H9 (cell line): ENCODE measurements at regions not wholly inside any gene's neighbourhood (a gene's known extent, or its start where the extent isn't known, plus 50 kb on each side); places are given as distances from the start of the nearest gene placed in this dataset.

Experiments
- DNase-seq: peaks from one replicate; pipeline ENCODE4 v3.0.0-alpha.2; 2017
- H2AFZ ChIP-seq: one replicate; pipeline ENCODE4 v1.6.1; 2013; ENCODE audit warnings: mild to moderate bottlenecking, low read length, control low read depth, moderate library complexity
- H2AK5ac ChIP-seq: 2 replicates; pipeline ENCODE4 v1.6.1; 2013; ENCODE audit warnings: low read length, control low read depth, mixed read lengths; ENCODE audit not compliant: insufficient read length
- H2BK120ac ChIP-seq: one replicate; pipeline ENCODE4 v1.6.1; 2013; ENCODE audit warnings: low read depth, mild to moderate bottlenecking, low read length, control low read depth, inconsistent platforms; ENCODE audit not compliant: poor library complexity, severe bottlenecking
- H2BK12ac ChIP-seq: 2 replicates; pipeline ENCODE4 v1.6.1; 2013; ENCODE audit warnings: low read length, control low read depth, mixed read lengths, low read depth; ENCODE audit not compliant: insufficient read length
- H2BK15ac ChIP-seq: 2 replicates; pipeline ENCODE4 v1.6.1; 2013; ENCODE audit warnings: low read depth, low read length, control low read depth
- H2BK20ac ChIP-seq: one replicate; pipeline ENCODE4 v1.6.1; 2013; ENCODE audit warnings: low read depth, mild to moderate bottlenecking, low read length, control low read depth, inconsistent platforms; ENCODE audit not compliant: poor library complexity, severe bottlenecking
- H2BK5ac ChIP-seq: 2 replicates; pipeline ENCODE4 v1.6.1; 2013; ENCODE audit warnings: low read length, control low read depth, mixed read lengths; ENCODE audit not compliant: insufficient read length
- H3K14ac ChIP-seq: 2 replicates; pipeline ENCODE4 v1.6.1; 2013; ENCODE audit warnings: low read length, control low read depth; ENCODE audit not compliant: insufficient read depth
- H3K18ac ChIP-seq: 2 replicates; pipeline ENCODE4 v1.6.1; 2013; ENCODE audit warnings: low read depth, mild to moderate bottlenecking, mixed read lengths, low read length, control low read depth; ENCODE audit not compliant: insufficient read length
- H3K23ac ChIP-seq: 2 replicates; pipeline ENCODE4 v1.6.1; 2013; ENCODE audit warnings: low read length, control low read depth, mixed read lengths, low read depth; ENCODE audit not compliant: insufficient read length
- H3K23me2 ChIP-seq: 2 replicates; pipeline ENCODE4 v1.6.1; 2013; ENCODE audit warnings: low read depth, mild to moderate bottlenecking, mixed read lengths, low read length, control low read depth; ENCODE audit not compliant: insufficient read length, poor library complexity, severe bottlenecking
- H3K27ac ChIP-seq: 2 replicates; pipeline ENCODE4 v1.5.1; 2013; ENCODE audit warnings: low read length, control low read depth, mixed read lengths, low read depth; ENCODE audit not compliant: insufficient read length
- H3K27me3 ChIP-seq: 2 replicates; pipeline ENCODE4 v1.6.1; 2013; ENCODE audit warnings: low read length, control low read depth, inconsistent platforms; ENCODE audit not compliant: insufficient read depth
- H3K4ac ChIP-seq: 2 replicates; pipeline ENCODE4 v1.6.1; 2013; ENCODE audit warnings: low read depth, mild to moderate bottlenecking, control low read depth, inconsistent platforms, low read length, moderate library complexity
- H3K4me1 ChIP-seq: 2 replicates; pipeline ENCODE4 v1.6.1; 2013; ENCODE audit warnings: low read length, control low read depth, inconsistent platforms; ENCODE audit not compliant: insufficient read depth
- H3K4me2 ChIP-seq: 2 replicates; pipeline ENCODE4 v1.6.1; 2013; ENCODE audit warnings: low read length, control low read depth, mixed read lengths; ENCODE audit not compliant: insufficient read length, insufficient read depth
- H3K56ac ChIP-seq: 2 replicates; pipeline ENCODE4 v1.6.1; 2013; ENCODE audit warnings: low read depth, mild to moderate bottlenecking, mixed read lengths, low read length, control low read depth; ENCODE audit not compliant: insufficient read length
- H3K79me1 ChIP-seq: 2 replicates; pipeline ENCODE4 v1.6.1; 2013; ENCODE audit warnings: low read depth, mild to moderate bottlenecking, moderate library complexity, low read length, control low read depth, inconsistent platforms; ENCODE audit not compliant: insufficient read depth, poor library complexity, severe bottlenecking
- H3K79me2 ChIP-seq: 2 replicates; pipeline ENCODE4 v1.6.1; 2013; ENCODE audit warnings: low read length, control low read depth, inconsistent platforms; ENCODE audit not compliant: insufficient read depth
- H3K9ac ChIP-seq: 2 replicates; pipeline ENCODE4 v1.6.1; 2013; ENCODE audit warnings: low read length, control low read depth, mixed read lengths; ENCODE audit not compliant: insufficient read length; ENCODE audit errors: extremely low read depth
- H3K9me3 ChIP-seq: one replicate; pipeline ENCODE4 v1.6.1; 2013; ENCODE audit warnings: low read depth, low read length, inconsistent platforms; ENCODE audit not compliant: control insufficient read depth
- H3T11ph ChIP-seq: one replicate; pipeline ENCODE4 v1.6.1; 2013; ENCODE audit warnings: mild to moderate bottlenecking, low read length, control low read depth, inconsistent platforms
- H4K20me1 ChIP-seq: one replicate; pipeline ENCODE4 v1.6.1; 2013; ENCODE audit not compliant: control insufficient read depth, insufficient read length, insufficient read depth
- H4K5ac ChIP-seq: 2 replicates; pipeline ENCODE4 v1.6.1; 2013; ENCODE audit warnings: low read depth, mild to moderate bottlenecking, mixed read lengths, low read length, control low read depth; ENCODE audit not compliant: insufficient read length
- H4K8ac ChIP-seq: replicated peaks from 2 replicates; pipeline ENCODE4 v1.6.1; 2013; ENCODE audit warnings: low read length, control low read depth, mixed read lengths, low read depth; ENCODE audit not compliant: insufficient read length
- H4K91ac ChIP-seq: 2 replicates; pipeline ENCODE4 v1.6.1; 2013; ENCODE audit warnings: low read depth, mild to moderate bottlenecking, moderate library complexity, mixed read lengths, low read length, control low read depth; ENCODE audit not compliant: insufficient read length
- H3K27ac Mint-ChIP-seq, 3 experiments: 2 replicates in 2 of 3; 3 replicates in 1 of 3; pipeline ENCODE4 v1.8.0; 2020 to 2021; ENCODE audit warnings: mixed read lengths in 3 of 3, mild to moderate bottlenecking in 1 of 3, moderate library complexity in 1 of 3
- H3K27me3 Mint-ChIP-seq: 2 replicates; pipeline ENCODE4 v1.8.0; 2021; ENCODE audit warnings: low read depth, mild to moderate bottlenecking, moderate library complexity, mixed read lengths
- H3K36me3 Mint-ChIP-seq, 3 experiments: 2 replicates in 2 of 3; 3 replicates in 1 of 3; pipeline ENCODE4 v1.8.0; 2020 to 2021; ENCODE audit warnings: low read depth in 3 of 3, mixed read lengths in 3 of 3; ENCODE audit not compliant: insufficient read depth in 1 of 3
- H3K4me1 Mint-ChIP-seq, 2 experiments: 2 replicates each; pipeline ENCODE4 v1.8.0; 2020; ENCODE audit warnings: mixed read lengths in 2 of 2
- H3K4me3 Mint-ChIP-seq, 2 experiments: 2 replicates in 1 of 2; 3 replicates in 1 of 2; pipeline ENCODE4 v1.8.0; 2020 to 2021; ENCODE audit warnings: mild to moderate bottlenecking in 2 of 2, mixed read lengths in 2 of 2, moderate library complexity in 1 of 2
- H3K9me3 Mint-ChIP-seq, 2 experiments: 2 replicates in 1 of 2; 3 replicates in 1 of 2; pipeline ENCODE4 v1.8.0; 2020; ENCODE audit warnings: mild to moderate bottlenecking in 2 of 2, mixed read lengths in 2 of 2, moderate library complexity in 1 of 2
- CTCF ChIP-seq: fragments of 200-600 bp; sonication (generic); conservative IDR thresholded peaks from 3 replicates; pipeline ENCODE4 v1.8.0; 2021; ENCODE audit warnings: antibody characterized with exemption, mild to moderate bottlenecking
- WGBS: extraction: QIAGEN DNeasy Blood & Tissue Kit; methylation state at CpG from one replicate; pipeline ENCODE4 v1.1.7; 2013; ENCODE audit warnings: missing lambda C conversion rate, low lambda C conversion rate, mixed read lengths; ENCODE audit not compliant: insufficient read length; ENCODE audit errors: extremely low coverage; 5-methylcytosine and 5-hydroxymethylcytosine counted together

DNA sequence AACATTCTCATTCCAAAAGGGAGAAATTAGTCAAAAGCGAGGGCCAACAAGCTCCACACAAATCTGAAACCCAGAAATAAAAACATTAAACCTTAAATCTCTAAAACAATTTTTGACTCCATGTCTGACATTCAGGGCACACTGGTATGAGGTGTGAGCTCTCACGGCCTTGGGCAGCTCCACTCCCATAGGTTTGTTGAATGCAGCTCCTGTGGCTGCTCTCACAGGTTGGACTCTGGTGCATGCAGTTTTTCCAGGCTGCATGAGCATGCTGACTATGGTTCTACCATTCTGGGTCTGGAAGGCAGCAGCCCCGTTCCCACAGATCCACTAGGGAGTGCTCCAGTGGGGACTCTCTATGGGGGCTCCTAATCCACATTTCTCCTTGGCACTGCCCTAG, 887.1 kb upstream of the GHITM start:
- Histone ChIP-seq H4K5ac (no peak overlapping the region), H4K91ac (no peak overlapping the region), H2BK120ac (no peak overlapping the region), H3K4me1 (no peaks in the 10 kb centered on the region), H3K27ac (no peak overlapping the region), H3K9ac (no peak overlapping the region), H3K18ac (no peak overlapping the region), H3K14ac (no peak overlapping the region), H2AFZ (no peak overlapping the region), H3K27me3 (no peaks in the 10 kb centered on the region), H3K79me2 (no peaks in the 10 kb centered on the region), H4K20me1 (no peaks in the 10 kb centered on the region), H2BK20ac (no peak overlapping the region), H3T11ph (no peak overlapping the region), H3K23ac (no peak overlapping the region), H2AK5ac (no peak overlapping the region), H2BK5ac (no peak overlapping the region), H2BK15ac (no peak overlapping the region), H4K8ac (no peak overlapping the region), H2BK12ac (no peak overlapping the region), H3K4ac (no peak overlapping the region), H3K56ac (no peak overlapping the region), H3K4me2 (no peak overlapping the region), H3K9me3 (no peaks in the 10 kb centered on the region), H3K23me2 (no peaks in the 10 kb centered on the region), H3K79me1 (no peaks in the 10 kb centered on the region)
- Mint-ChIP-seq H3K9me3 (peaks cover 19 to 23% of the 10 kb centered on the region in 2 experiments), H3K27me3 (no peaks in the 10 kb centered on the region), H3K36me3 (peaks cover 4 to 15% (median 8%) of the 10 kb centered on the region in 3 experiments; a peak in 5 of 7 replicates), H3K27ac (no peak overlapping the region), H3K4me3 (no peak overlapping the region), H3K4me1 (no peaks in the 10 kb centered on the region)
- DNase-seq = no peak
- no peak for TF ChIP-seq CTCF
- WGBS = no CpG with 5 or more reads among the region's 3 CpGs
